LHCN-M2 (cell line): ENCODE measurements at regions not wholly inside any gene's neighbourhood (a gene's known extent, or its start where the extent isn't known, plus 50 kb on each side); places are given as distances from the start of the nearest gene placed in this dataset.
"Not testable (repeated sequence)": the region's sequence is repeated elsewhere in the genome, so short reads cannot be mapped to it uniquely, and the experiment has no call there.

Experiments
- DNase-seq: peaks from one replicate; pipeline ENCODE4 v3.0.0-alpha.2; 2012; ENCODE audit warnings: low read depth

- peak; percentile 60 for DNase-seq
These were observed 820.1 kb downstream of the TENT5A start for GRCh38 chr6:80932359-80932758.

GRCh38 chr6:80930376-80930775, 822.1 kb downstream of the TENT5A start:
- no peak for DNase-seq

GRCh38 chr6:80923816-80924215, 817.3 kb downstream of the BCKDHB start:
- no peak for DNase-seq

- no peak for DNase-seq
These were observed 816.5 kb downstream of the BCKDHB start for GRCh38 chr6:80922916-80923455.

GRCh38 chr6:80921861-80922460, 815.5 kb downstream of the BCKDHB start:
- DNase-seq = peak; percentile 8

- no peak for DNase-seq
These were observed 801.4 kb downstream of the BCKDHB start for GRCh38 chr6:80907831-80908230.

GRCh38 chr6:80903711-80904110, 797.2 kb downstream of the BCKDHB start:
- no peak for DNase-seq

- DNase-seq = no peak
These were observed 780.0 kb downstream of the BCKDHB start for GRCh38 chr6:80886475-80886874.

GRCh38 chr6:80872951-80873308, 766.5 kb downstream of the BCKDHB start:
- DNase-seq = no peak

GRCh38 chr6:80872199-80872950, 765.9 kb downstream of the BCKDHB start:
- DNase-seq = peak; percentile 4

- no peak for DNase-seq
These were observed 756.3 kb downstream of the BCKDHB start for GRCh38 chr6:80862756-80863155.

GRCh38 chr6:80860107-80860506, 753.6 kb downstream of the BCKDHB start:
- DNase-seq = no peak

GRCh38 chr6:80847973-80848372, 741.5 kb downstream of the BCKDHB start:
- DNase-seq = not testable (repeated sequence)

GRCh38 chr6:80832337-80832736, 725.9 kb downstream of the BCKDHB start:
- no peak for DNase-seq

- no peak for DNase-seq
These were observed 686.9 kb downstream of the BCKDHB start for GRCh38 chr6:80793411-80793810.

GRCh38 chr6:80792151-80792550, 685.7 kb downstream of the BCKDHB start:
- no peak for DNase-seq

GRCh38 chr6:80789912-80790570, 683.6 kb downstream of the BCKDHB start:
- DNase-seq = peak; percentile 85

- not testable (repeated sequence) for DNase-seq
These were observed 676.8 kb downstream of the BCKDHB start for GRCh38 chr6:80783271-80783670.

- DNase-seq = peak; percentile 53
These were observed 665.5 kb downstream of the BCKDHB start for GRCh38 chr6:80771941-80772340.

GRCh38 chr6:80769106-80769505, 662.6 kb downstream of the BCKDHB start:
- peak; percentile 76 for DNase-seq

GRCh38 chr6:80767808-80768207, 661.3 kb downstream of the BCKDHB start:
- peak; percentile 87 for DNase-seq

- DNase-seq = no peak
These were observed 637.7 kb downstream of the BCKDHB start for GRCh38 chr6:80744213-80744612.

GRCh38 chr6:80742481-80742880, 636.0 kb downstream of the BCKDHB start:
- peak; percentile 75 for DNase-seq
